OCI-LY7 (cell line): ENCODE measurements at regions not wholly inside any gene's neighbourhood (a gene's known extent, or its start where the extent isn't known, plus 50 kb on each side); places are given as distances from the start of the nearest gene placed in this dataset.

ENCODE experiments used
- CTCF ChIP-seq: fragments of 200-600 bp; sonication (generic); conservative IDR thresholded peaks from 2 replicates; pipeline ENCODE4 v1.5.1; 2014; ENCODE audit warnings: mild to moderate bottlenecking, antibody characterized with exemption, low read length, moderate library complexity, mixed read lengths
- EZH2phosphoT487 ChIP-seq: fragments of 200-600 bp; sonication (generic); IDR thresholded peaks from 2 replicates; pipeline ENCODE4 v1.6.1; 2018; ENCODE audit warnings: low read depth, borderline replicate concordance, mild to moderate bottlenecking, mixed run types, antibody characterized with exemption, low read length, moderate library complexity, mixed read lengths

- TF ChIP-seq CTCF (no peak), EZH2phosphoT487 (no peak)
These were observed 124.4 kb upstream of the COL5A1 start for GRCh38 chr9:134517069-134517680.
